Upper lobe of right lung (tissue), 1 donor: ENCODE measurements at regions not wholly inside any gene's neighbourhood (a gene's known extent, or its start where the extent isn't known, plus 50 kb on each side); places are given as distances from the start of the nearest gene placed in this dataset.

ENCODE experiments used
- ATAC-seq: fragments of 200-7000 bp; cut with Tn5 transposase; one replicate; pipeline ENCODE4 v1.9.1; 2020; ENCODE audit warnings: mild to moderate bottlenecking, moderate library complexity
- DNase-seq: peaks from one replicate; pipeline ENCODE4 v3.0.0-alpha.2; 2020
- H3K27ac ChIP-seq: fragments of 200-600 bp; one replicate; pipeline ENCODE4 v1.8.0; 2022
- H3K27me3 ChIP-seq: fragments of 200-600 bp; one replicate; pipeline ENCODE4 v1.8.0; 2022; ENCODE audit warnings: mild to moderate bottlenecking
- H3K36me3 ChIP-seq: fragments of 200-600 bp; one replicate; pipeline ENCODE4 v1.8.0; 2022
- H3K4me1 ChIP-seq: fragments of 200-600 bp; one replicate; pipeline ENCODE4 v1.8.0; 2022
- H3K4me3 ChIP-seq: fragments of 200-600 bp; one replicate; pipeline ENCODE4 v1.8.0; 2022; ENCODE audit warnings: mild to moderate bottlenecking
- H3K9me3 ChIP-seq: fragments of 200-600 bp; one replicate; pipeline ENCODE4 v1.8.0; 2022
- intact Hi-C: fragments of 100-400 bp; cut with DNase I; formaldehyde crosslinking; loops from one replicate; pipeline ENCODE4 v1.11.0; 2022
- TF ChIP-seq, protein P1 (sequence below): fragments of 200-600 bp; IDR thresholded peaks from one replicate; pipeline ENCODE4 v1.8.0; 2022; ENCODE audit warnings: antibody characterized with exemption
- donor health status: DM: no; HTN: yes; CAD: no; lungs with severe emphysema.

DNA sequence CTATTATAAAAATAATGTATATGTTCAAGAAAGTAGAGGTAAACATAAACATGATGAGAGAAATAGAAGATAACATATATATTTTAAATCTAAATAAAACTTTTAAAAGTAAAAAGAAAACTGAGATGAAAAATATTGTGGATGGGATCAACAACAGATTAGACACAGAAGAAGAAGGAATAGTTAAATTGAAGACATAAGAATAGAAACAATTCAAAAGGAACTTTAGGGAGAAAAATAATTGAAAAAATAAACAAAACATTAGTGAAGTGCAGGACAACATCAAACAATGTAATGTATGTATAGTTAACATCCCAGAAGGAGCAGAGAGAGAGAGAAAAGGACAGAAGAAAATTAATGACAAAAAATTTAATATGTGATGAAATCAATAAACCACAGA, 228.1 kb upstream of the TNRC6C start:
- Histone ChIP-seq H3K9me3 (no peaks in the 10 kb centered on the region), H3K4me3 (no peak overlapping the region), H3K27me3 (no peaks in the 10 kb centered on the region), H3K36me3 (no peaks in the 10 kb centered on the region), H3K27ac (no peak overlapping the region), H3K4me1 (peaks cover 17% of the 10 kb centered on the region)
- no peak for DNase-seq
- no peak for ATAC-seq
- intact Hi-C loops, result no loop called here
- TF ChIP-seq, protein P1, sequence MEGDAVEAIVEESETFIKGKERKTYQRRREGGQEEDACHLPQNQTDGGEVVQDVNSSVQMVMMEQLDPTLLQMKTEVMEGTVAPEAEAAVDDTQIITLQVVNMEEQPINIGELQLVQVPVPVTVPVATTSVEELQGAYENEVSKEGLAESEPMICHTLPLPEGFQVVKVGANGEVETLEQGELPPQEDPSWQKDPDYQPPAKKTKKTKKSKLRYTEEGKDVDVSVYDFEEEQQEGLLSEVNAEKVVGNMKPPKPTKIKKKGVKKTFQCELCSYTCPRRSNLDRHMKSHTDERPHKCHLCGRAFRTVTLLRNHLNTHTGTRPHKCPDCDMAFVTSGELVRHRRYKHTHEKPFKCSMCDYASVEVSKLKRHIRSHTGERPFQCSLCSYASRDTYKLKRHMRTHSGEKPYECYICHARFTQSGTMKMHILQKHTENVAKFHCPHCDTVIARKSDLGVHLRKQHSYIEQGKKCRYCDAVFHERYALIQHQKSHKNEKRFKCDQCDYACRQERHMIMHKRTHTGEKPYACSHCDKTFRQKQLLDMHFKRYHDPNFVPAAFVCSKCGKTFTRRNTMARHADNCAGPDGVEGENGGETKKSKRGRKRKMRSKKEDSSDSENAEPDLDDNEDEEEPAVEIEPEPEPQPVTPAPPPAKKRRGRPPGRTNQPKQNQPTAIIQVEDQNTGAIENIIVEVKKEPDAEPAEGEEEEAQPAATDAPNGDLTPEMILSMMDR, result no peak

DNA sequence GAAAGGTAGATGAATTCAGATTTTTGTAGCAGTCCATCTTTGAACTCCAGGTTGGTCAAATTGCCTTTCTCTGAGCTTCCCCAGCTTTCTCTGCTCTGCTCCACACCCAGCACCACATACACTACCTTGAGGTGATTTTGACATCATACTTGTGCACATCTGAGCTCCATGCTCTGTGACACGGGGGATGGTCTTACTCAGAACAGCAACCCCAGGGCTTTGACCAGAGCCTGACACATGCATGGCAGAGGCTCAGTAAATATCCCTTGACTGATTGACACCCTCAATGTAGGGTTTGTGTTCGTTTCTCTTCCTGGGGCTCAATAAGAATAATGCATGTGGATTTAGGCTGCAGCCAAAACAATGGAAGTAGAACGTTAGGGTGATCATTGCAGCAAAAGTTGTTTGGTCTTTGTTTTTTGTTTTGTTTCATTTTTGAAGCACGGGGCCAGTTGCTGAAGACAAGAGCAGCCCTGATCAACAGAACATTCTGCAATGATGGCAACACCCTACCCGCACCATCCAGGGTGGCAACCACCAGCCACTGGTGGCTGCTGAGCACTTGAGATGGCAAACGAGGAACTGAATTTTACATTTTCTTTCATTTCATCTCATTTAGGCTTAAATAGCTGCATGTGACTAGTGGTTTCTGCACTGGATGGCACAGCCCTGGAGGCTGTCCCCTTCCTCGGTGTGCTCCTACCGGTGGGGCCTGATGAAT, 224.8 kb upstream of the TNRC6C start:
- ATAC-seq (no peak), DNase-seq (no peak)
- peaks cover 28% of the 10 kb centered on the region for H3K4me1 ChIP-seq
- H3K36me3 ChIP-seq, result no peaks in the 10 kb centered on the region
- H3K4me3 ChIP-seq, result no peak overlapping the region
- H3K27ac ChIP-seq, result no peak overlapping the region
- H3K27me3 ChIP-seq, result no peaks in the 10 kb centered on the region
- intact Hi-C loops, result no loop called here
- H3K9me3 ChIP-seq, result no peaks in the 10 kb centered on the region
- TF ChIP-seq, protein P1, result no peak

DNA sequence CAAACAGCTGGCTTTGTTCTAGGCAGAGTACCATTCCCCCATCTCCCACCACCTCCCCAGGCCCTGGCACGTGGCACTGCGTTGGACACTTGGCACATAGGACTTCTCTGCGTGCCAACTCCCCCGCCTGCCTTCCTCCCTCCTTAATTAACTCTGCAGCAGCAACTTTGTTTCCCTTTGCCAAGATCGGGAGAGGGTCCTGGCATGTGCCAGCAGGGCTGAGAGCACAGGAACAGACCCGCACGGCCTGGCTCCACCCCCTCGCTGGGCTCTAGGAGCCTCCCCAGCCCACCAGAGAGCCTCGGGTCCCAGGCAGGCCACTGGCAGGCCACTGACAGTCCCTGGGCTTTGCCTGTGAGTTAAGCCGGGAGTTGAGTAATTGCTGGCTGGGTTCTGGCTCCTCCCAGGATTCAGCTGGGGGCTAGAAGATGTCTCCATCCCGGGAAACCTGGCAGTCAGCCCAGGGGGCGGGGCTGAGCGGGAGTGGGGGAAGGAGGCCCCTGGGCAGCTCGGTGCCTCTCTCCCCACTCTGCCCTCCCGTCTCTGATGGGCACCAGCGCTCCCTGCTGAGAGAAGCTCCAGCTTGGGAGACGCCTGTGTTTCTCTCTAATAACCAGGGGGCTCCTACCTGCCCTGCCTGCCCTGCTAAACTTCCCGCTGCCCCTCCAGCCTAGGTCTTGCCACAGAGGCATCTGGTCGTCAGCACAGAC, 224.0 kb upstream of the TNRC6C start:
- peaks cover 33% of the 10 kb centered on the region for H3K4me1 ChIP-seq
- peak overlapping the region; percentile 48 for H3K27ac ChIP-seq
- H3K36me3 ChIP-seq, result no peaks in the 10 kb centered on the region
- DNase-seq, result peak; percentile 85
- H3K27me3 ChIP-seq, result no peaks in the 10 kb centered on the region
- TF ChIP-seq, protein P1, result no peak
- peak; percentile 58 for ATAC-seq
- H3K4me3 ChIP-seq, result no peak overlapping the region
- intact Hi-C loops, result no loop called here
- H3K9me3 ChIP-seq, result no peaks in the 10 kb centered on the region

DNA sequence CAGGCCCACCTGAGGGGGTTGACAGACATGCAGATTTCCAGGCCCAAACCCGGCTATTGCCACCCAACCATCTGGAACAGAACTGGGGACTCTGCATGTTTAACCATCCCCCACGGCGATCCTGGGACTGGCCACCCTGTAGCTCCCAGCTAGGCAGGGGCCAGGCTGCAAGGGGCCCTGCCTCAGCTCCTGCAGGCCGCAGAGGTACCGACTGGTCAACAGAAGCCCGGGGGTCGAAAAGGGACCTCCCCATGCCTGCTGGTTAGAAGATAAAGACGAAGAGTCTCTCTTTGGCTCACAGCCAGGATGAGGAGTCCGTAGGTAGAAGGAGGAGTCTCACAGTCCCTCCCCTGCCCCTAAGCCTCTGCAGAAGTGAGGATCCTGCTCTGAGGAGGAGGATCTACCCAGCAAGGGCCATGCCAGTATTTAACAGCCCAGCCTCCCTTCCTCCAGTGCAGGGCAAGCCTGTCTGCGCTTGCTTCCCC, 223.4 kb upstream of the TNRC6C start:
- Histone ChIP-seq H3K27me3 (no peaks in the 10 kb centered on the region), H3K4me1 (peaks cover 33% of the 10 kb centered on the region), H3K4me3 (no peak overlapping the region), H3K27ac (peak overlapping the region; percentile 36), H3K9me3 (no peaks in the 10 kb centered on the region), H3K36me3 (no peaks in the 10 kb centered on the region)
- intact Hi-C loops, result no loop called here
- TF ChIP-seq, protein P1, result no peak
- no peak for DNase-seq
- ATAC-seq, result peak; percentile 34

DNA sequence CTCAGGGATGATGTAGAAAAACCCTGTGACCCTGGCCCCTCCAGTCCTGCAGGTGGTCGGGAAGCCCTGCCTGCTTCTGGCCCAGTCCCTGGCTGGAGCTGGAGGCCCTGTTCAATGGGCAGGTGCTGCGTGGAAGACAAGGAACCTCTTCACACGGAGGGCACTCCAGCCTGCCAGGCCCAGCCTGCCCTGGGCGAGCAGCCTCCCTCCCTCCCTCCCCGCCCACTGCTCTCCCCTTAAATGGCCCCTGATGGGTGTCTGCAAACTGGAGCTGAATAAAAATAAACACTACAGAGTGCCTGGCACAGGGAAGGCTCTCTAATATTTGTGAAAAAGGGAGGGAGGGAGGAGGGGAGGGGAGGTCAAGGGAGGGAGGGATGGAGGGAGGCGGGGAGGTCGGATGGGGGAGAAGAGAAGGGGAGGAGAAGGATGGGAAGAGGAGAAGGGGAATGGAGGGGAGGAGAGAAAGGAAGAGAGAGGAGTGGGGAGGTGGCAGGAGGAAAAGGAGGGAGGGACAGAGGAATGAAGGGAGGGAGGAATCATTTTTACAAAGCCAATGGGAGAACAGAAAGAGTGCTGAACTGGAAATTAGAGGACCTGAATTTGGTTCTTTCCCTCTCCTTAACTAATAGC, 222.8 kb upstream of the TNRC6C start:
- H3K4me1 ChIP-seq, result peaks cover 33% of the 10 kb centered on the region
- intact Hi-C loops, result no loop called here
- H3K9me3 ChIP-seq, result no peaks in the 10 kb centered on the region
- peak overlapping the region; percentile 36 for H3K27ac ChIP-seq
- H3K36me3 ChIP-seq, result no peaks in the 10 kb centered on the region
- ATAC-seq (peak; percentile 87), DNase-seq (peak; percentile 85)
- no peak overlapping the region for H3K4me3 ChIP-seq
- no peaks in the 10 kb centered on the region for H3K27me3 ChIP-seq
- TF ChIP-seq, protein P1, result no peak
